ENCODE measurements at regions not wholly inside any gene's neighbourhood (a gene's known extent, or its start where the extent isn't known, plus 50 kb on each side); places are given as distances from the start of the nearest gene placed in this dataset.

GRCh38 chr17:34826332-34826731 is 134.9 kb downstream of the CCT6B start:
- Histone ChIP-seq H3K4me1 (no peaks in the 10 kb centered on the region), H3K27ac (no peak overlapping the region), H3K4me3 (no peak overlapping the region), H3K36me3 (no peaks in the 10 kb centered on the region), H3K27me3 (no peaks in the 10 kb centered on the region), H3K9me3 (no peaks in the 10 kb centered on the region)
- TF ChIP-seq POLR2A (IDR thresholded peaks at IDR 0.05) (no peak), CTCF (IDR thresholded peaks at IDR 0.05) (no peak)
- DNase-seq = no peak

DNA sequence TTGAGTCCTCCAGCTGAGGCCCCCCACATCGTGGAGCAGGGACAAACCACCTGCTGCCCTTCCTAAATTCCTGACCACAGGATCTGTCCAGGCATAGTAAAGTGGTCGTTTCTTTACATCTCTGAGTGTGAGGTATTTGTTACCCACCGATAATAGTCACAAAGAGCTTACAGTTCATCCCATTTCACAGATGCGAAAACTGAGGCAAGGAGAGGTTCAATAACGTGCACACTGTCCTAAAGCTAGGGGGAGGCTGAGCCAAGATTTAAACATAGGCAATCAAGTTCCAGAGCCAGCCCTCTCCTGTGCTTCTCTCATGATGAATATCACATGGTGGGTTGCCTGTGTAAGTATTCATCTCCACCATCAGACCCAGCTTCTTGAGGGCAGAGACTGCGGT is 135.4 kb downstream of the CCT6B start:
- no peaks in the 10 kb centered on the region for H3K27me3 ChIP-seq
- H3K4me3 ChIP-seq = no peak overlapping the region
- no peak for TF ChIP-seq POLR2A (IDR thresholded peaks at IDR 0.05)
- no peak for TF ChIP-seq CTCF (IDR thresholded peaks at IDR 0.05)
- no peak for DNase-seq
- H3K9me3 ChIP-seq = no peaks in the 10 kb centered on the region
- no peaks in the 10 kb centered on the region for H3K4me1 ChIP-seq
- no peak overlapping the region for H3K27ac ChIP-seq
- no peaks in the 10 kb centered on the region for H3K36me3 ChIP-seq

GRCh38 chr17:34825102-34825501 is 136.2 kb downstream of the CCT6B start:
- Histone ChIP-seq H3K9me3 (no peaks in the 10 kb centered on the region), H3K27me3 (no peaks in the 10 kb centered on the region), H3K27ac (no peak overlapping the region), H3K36me3 (no peaks in the 10 kb centered on the region), H3K4me1 (no peaks in the 10 kb centered on the region), H3K4me3 (no peak overlapping the region)
- no peak for DNase-seq
- TF ChIP-seq POLR2A (IDR thresholded peaks at IDR 0.05) (no peak), CTCF (IDR thresholded peaks at IDR 0.05) (no peak)

DNA sequence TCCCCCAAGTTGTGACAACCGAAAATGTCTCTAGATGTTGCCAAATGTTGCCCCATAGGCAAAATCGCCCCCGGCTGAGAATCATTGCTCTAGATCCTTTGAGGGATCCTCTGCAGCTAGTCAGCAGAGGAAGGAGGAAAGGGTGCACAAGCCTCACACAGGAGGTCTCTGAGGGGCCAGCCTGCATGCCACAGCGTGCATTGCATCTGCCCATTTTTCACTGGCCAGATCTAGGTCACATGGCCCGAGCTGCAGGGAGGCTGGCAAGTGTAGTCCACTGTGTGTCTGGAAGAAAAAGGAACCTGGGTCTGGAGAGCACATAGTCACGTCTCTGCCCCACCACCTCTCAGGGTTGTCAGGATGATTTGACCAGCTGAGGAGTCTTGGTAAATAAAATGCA is 138.2 kb downstream of the CCT6B start:
- TF ChIP-seq CTCF (IDR thresholded peaks at IDR 0.05) (no peak), POLR2A (IDR thresholded peaks at IDR 0.05) (no peak)
- no peak for DNase-seq
- no peak overlapping the region for H3K4me3 ChIP-seq
- no peaks in the 10 kb centered on the region for H3K9me3 ChIP-seq
- no peaks in the 10 kb centered on the region for H3K27me3 ChIP-seq
- no peaks in the 10 kb centered on the region for H3K36me3 ChIP-seq
- H3K4me1 ChIP-seq = no peaks in the 10 kb centered on the region
- H3K27ac ChIP-seq = no peak overlapping the region

DNA sequence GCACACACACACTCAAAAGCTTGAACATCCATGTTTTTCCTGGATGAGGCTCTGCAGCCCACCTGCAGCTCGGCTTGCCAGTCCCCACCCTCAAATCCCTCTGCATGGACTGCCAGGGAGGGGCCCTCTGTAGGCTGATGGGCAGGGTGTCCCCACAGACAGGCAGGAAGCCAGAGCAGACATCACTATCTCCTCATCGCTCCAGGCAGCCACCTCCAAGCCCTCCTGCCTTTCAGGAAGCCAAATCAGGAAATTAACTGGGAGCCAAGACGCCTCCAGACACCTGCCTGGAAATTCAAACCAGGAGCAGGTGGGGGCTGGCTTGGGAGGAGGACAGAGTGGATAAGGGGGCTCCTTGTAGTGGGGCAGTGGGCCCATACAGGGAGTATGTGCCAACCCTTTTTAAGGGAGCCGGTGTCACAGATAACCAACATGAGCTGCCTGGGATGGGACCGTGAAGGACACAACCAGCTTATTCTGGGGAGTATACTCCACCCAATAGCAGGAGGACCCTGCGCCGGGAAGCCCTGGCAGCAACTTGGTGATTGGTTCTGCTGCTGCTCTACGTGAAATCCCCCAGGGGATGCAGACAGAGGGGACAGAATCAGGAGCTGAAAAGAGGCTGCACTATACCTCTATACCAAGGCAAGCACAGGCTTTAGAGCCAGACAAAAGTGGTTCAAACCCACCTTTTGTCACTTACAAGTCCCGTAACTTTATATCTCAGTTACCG is 139.1 kb downstream of the CCT6B start:
- H3K27ac ChIP-seq = no peak overlapping the region
- H3K4me1 ChIP-seq = no peaks in the 10 kb centered on the region
- no peak for DNase-seq
- no peaks in the 10 kb centered on the region for H3K27me3 ChIP-seq
- no peaks in the 10 kb centered on the region for H3K36me3 ChIP-seq
- TF ChIP-seq POLR2A (IDR thresholded peaks at IDR 0.05) (no peak), CTCF (IDR thresholded peaks at IDR 0.05) (no peak)
- H3K9me3 ChIP-seq = no peaks in the 10 kb centered on the region
- no peak overlapping the region for H3K4me3 ChIP-seq

DNA sequence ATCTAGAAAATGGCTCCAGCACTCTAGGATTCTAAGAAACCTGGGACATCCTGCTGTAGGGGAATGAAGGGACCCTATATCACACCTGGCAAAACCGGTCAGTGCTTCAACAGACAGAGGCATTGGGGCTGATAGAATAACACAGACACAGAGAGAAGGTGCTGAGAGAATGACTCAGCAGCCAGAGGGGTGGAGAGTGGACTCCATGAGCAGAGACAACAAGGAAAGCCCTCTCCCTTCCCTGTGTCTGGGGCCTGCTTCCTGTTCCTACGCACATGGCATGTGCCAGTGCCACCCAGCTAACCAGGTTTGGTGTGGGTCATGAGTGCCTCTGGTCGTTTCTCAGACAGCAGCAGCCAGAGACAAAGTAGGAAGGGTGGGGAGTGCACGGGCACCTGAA is 140.3 kb downstream of the CCT6B start:
- no peak overlapping the region for H3K4me3 ChIP-seq
- no peak for TF ChIP-seq CTCF (IDR thresholded peaks at IDR 0.05)
- no peak for TF ChIP-seq POLR2A (IDR thresholded peaks at IDR 0.05)
- H3K36me3 ChIP-seq = no peaks in the 10 kb centered on the region
- DNase-seq = no peak
- H3K4me1 ChIP-seq = no peaks in the 10 kb centered on the region
- no peak overlapping the region for H3K27ac ChIP-seq
- H3K9me3 ChIP-seq = no peaks in the 10 kb centered on the region
- H3K27me3 ChIP-seq = no peaks in the 10 kb centered on the region
